ENCODE measurements at regions not wholly inside any gene's neighbourhood (a gene's known extent, or its start where the extent isn't known, plus 50 kb on each side); places are given as distances from the start of the nearest gene placed in this dataset.

DNA sequence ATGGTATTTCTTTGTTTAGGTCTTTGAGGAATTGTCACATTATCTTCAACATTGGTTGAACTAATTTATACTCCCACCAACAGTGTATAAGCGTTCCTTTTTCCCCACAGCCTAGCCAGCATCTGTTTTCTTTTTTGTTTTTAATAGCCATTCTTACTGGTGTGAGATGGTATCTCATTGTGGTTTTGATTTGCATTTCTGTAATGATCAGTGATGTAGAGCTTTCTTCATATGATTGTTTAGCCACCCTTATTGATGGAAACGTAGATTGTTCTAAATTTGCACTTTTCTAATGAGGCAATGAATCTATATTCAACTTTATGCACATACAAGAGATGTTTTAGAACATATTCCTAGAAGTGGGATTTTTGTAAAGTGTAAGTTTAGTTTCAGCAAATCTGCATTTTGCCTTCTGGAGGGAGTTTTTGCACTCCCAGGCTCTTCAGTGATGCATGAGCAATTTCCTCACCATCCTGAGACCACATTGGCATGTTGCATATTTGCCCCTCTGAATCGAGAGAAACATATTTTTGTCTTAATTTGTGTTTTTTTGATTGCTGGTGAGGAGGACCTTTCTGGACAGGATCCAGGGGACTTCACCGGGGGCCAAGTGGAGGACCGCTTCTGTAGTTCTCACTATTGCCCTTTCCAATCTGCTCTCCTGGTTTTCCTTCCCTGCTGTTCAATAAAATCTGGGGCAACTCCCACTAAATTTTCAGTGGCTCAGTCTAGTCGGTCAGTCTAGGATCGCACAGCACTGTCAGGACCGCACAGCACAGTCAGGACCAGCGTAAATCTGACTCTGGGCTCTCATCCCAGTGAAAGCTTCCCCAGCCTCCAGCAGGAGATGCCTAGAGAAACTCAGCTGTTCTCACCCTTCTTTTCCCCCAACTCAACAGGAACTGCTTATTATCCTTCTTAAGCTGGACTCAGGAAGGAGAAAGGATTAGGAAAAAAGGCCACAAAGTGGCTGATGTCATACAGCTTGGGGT is 157.0 kb downstream of the PTPN20 start:
- Histone ChIP-seq H3K9me3 (ENCODE audit: control extremely low read depth in 1 of 3, control insufficient read depth in 2 of 3, insufficient read depth in 1 of 3, low read length in 2 of 3) (no peaks in the 10 kb centered on the region), H2AFZ (ENCODE audit: insufficient read depth, low read depth, low read length, poor library complexity, severe bottlenecking) (no peak overlapping the region), H3K79me2 (ENCODE audit: control insufficient read depth, insufficient read depth, low read length) (no peaks in the 10 kb centered on the region), H3K9ac (ENCODE audit: low read length) (no peak overlapping the region), H4K20me1 (ENCODE audit: control insufficient read depth, insufficient read depth, low read length, poor library complexity, severe bottlenecking) (no peaks in the 10 kb centered on the region), H3K27me3 (replicated peaks in 1 of 4; ENCODE audit: control extremely low read depth in 1 of 4, control insufficient read depth in 3 of 4, insufficient read depth in 4 of 4, low read length in 3 of 4) (no peaks in the 10 kb centered on the region), H3K27ac (ENCODE audit: low read length in 2 of 2) (no peak overlapping the region), H3K4me2 (replicated peaks; ENCODE audit: low read depth, low read length, poor library complexity, severe bottlenecking) (no peak overlapping the region), H3K4me3 (ENCODE audit: control extremely low read depth in 1 of 5, extremely low read depth in 1 of 5, insufficient read depth in 1 of 5, low read depth in 2 of 5, low read length in 4 of 5) (no peak overlapping the region), H3K36me3 (replicated peaks in 1 of 2; ENCODE audit: control extremely low read depth in 1 of 2, control insufficient read depth in 1 of 2, extremely low read depth in 1 of 2, insufficient read depth in 2 of 2, low read length in 1 of 2) (no peaks in the 10 kb centered on the region), H3K4me1 (ENCODE audit: control insufficient read depth in 2 of 2, insufficient read depth in 2 of 2, low read length in 2 of 2) (no peaks in the 10 kb centered on the region)
- Mint-ChIP-seq H3K27ac (no peak overlapping the region), H3K9me3 (ENCODE audit: insufficient read depth) (no peaks in the 10 kb centered on the region), H3K4me1 (no peaks in the 10 kb centered on the region), H3K27me3 (peaks cover 4% of the 10 kb centered on the region), H3K4me3 (no peak overlapping the region)
- WGBS (ENCODE audit: insufficient coverage): 96% methylated on average over 6 of the region's 9 CpGs
- ChIA-PET CTCF (interaction anchor here (0.6 kb wide), 1 partner anchor 157 kb away, joined by 4 read pairs; no protein-coding TSS in a partner anchor), POLR2A (no interaction called here)
- DNase-seq: no peak
- intact Hi-C loops (cut with micrococcal nuclease): no loop called here
- no peak for TF ChIP-seq EZH2 (IDR thresholded peaks at IDR 0.05; ENCODE audit: borderline replicate concordance, insufficient read depth, low read depth, low read length, poor library complexity, severe bottlenecking)
- TF ChIP-seq, protein P1, sequence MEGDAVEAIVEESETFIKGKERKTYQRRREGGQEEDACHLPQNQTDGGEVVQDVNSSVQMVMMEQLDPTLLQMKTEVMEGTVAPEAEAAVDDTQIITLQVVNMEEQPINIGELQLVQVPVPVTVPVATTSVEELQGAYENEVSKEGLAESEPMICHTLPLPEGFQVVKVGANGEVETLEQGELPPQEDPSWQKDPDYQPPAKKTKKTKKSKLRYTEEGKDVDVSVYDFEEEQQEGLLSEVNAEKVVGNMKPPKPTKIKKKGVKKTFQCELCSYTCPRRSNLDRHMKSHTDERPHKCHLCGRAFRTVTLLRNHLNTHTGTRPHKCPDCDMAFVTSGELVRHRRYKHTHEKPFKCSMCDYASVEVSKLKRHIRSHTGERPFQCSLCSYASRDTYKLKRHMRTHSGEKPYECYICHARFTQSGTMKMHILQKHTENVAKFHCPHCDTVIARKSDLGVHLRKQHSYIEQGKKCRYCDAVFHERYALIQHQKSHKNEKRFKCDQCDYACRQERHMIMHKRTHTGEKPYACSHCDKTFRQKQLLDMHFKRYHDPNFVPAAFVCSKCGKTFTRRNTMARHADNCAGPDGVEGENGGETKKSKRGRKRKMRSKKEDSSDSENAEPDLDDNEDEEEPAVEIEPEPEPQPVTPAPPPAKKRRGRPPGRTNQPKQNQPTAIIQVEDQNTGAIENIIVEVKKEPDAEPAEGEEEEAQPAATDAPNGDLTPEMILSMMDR (IDR thresholded peaks at IDR 0.05): no peak
- no peak for ATAC-seq (ENCODE audit: low read depth)

DNA sequence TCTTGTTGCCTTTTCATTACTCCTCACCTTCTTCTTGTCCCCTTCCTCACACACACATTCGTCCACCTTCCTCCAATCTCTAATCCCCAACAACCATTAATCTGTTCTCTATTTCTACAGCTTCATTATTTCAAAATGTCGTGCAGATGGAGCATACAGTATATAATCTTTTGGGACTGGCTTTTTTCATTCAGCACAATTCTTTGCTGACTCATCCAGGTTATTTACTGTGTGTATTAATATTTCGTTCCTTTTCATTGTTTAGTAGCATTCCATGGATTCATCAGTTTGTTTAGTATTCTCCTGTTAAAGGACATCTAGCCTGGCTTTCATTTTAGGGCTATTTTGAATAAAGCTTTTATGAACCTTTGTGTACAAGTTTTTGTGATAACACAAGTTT is 159.3 kb downstream of the PTPN20 start:
- ATAC-seq (ENCODE audit: low read depth) (no peak), DNase-seq (no peak)
- H3K4me3 Mint-ChIP-seq: no peak overlapping the region
- H3K9me3 Mint-ChIP-seq (ENCODE audit: insufficient read depth): no peaks in the 10 kb centered on the region
- Histone ChIP-seq H4K20me1 (ENCODE audit: control insufficient read depth, insufficient read depth, low read length, poor library complexity, severe bottlenecking) (no peaks in the 10 kb centered on the region), H3K9me3 (ENCODE audit: control extremely low read depth in 1 of 3, control insufficient read depth in 2 of 3, insufficient read depth in 1 of 3, low read length in 2 of 3) (no peaks in the 10 kb centered on the region), H3K4me3 (ENCODE audit: control extremely low read depth in 1 of 5, extremely low read depth in 1 of 5, insufficient read depth in 1 of 5, low read depth in 2 of 5, low read length in 4 of 5) (no peak overlapping the region), H3K4me1 (ENCODE audit: control insufficient read depth in 2 of 2, insufficient read depth in 2 of 2, low read length in 2 of 2) (no peaks in the 10 kb centered on the region), H3K27me3 (replicated peaks in 1 of 4; ENCODE audit: control extremely low read depth in 1 of 4, control insufficient read depth in 3 of 4, insufficient read depth in 4 of 4, low read length in 3 of 4) (no peaks in the 10 kb centered on the region), H3K27ac (ENCODE audit: low read length in 2 of 2) (no peak overlapping the region), H3K79me2 (ENCODE audit: control insufficient read depth, insufficient read depth, low read length) (no peaks in the 10 kb centered on the region), H3K9ac (ENCODE audit: low read length) (no peak overlapping the region), H3K36me3 (replicated peaks in 1 of 2; ENCODE audit: control extremely low read depth in 1 of 2, control insufficient read depth in 1 of 2, extremely low read depth in 1 of 2, insufficient read depth in 2 of 2, low read length in 1 of 2) (no peaks in the 10 kb centered on the region), H2AFZ (ENCODE audit: insufficient read depth, low read depth, low read length, poor library complexity, severe bottlenecking) (no peak overlapping the region), H3K4me2 (replicated peaks; ENCODE audit: low read depth, low read length, poor library complexity, severe bottlenecking) (no peak overlapping the region)
- no peak for TF ChIP-seq EZH2 (IDR thresholded peaks at IDR 0.05; ENCODE audit: borderline replicate concordance, insufficient read depth, low read depth, low read length, poor library complexity, severe bottlenecking)
- TF ChIP-seq, protein P1 (IDR thresholded peaks at IDR 0.05): no peak
- POLR2A ChIA-PET: no interaction called here
- intact Hi-C loops (cut with micrococcal nuclease): no loop called here
- H3K4me1 Mint-ChIP-seq: no peaks in the 10 kb centered on the region
- peaks cover 13% of the 10 kb centered on the region for H3K27me3 Mint-ChIP-seq
- WGBS (ENCODE audit: insufficient coverage): no CpG with 5 or more reads among the region's 3 CpGs
- H3K27ac Mint-ChIP-seq: no peak overlapping the region
- CTCF ChIA-PET: no interaction called here
